Stimulated activated memory B cell treated with anti-CD40 and anti-IgM and Interleukin-4, amounts not matched to agents 10 μg/mL and 1 μg/mL and 100 μg/mL, for 72 hours (primary cell): ENCODE measurements at regions not wholly inside any gene's neighbourhood (a gene's known extent, or its start where the extent isn't known, plus 50 kb on each side); places are given as distances from the start of the nearest gene placed in this dataset.

Source experiments
- ATAC-seq: fragments of 150-1000 bp; cut with Tn5 transposase; 2 replicates; pipeline ENCODE4 v1.10.0; 2021
- H3K27ac Mint-ChIP-seq: one replicate; pipeline ENCODE4 v1.8.0; 2022; ENCODE audit warnings: mild to moderate bottlenecking, mixed read lengths
- H3K27me3 Mint-ChIP-seq: one replicate; pipeline ENCODE4 v1.8.0; 2022; ENCODE audit warnings: mixed read lengths
- H3K36me3 Mint-ChIP-seq: one replicate; pipeline ENCODE4 v1.8.0; 2022; ENCODE audit warnings: mixed read lengths
- H3K4me1 Mint-ChIP-seq: one replicate; pipeline ENCODE4 v1.8.0; 2022; ENCODE audit warnings: mixed read lengths
- H3K4me3 Mint-ChIP-seq: one replicate; pipeline ENCODE4 v1.8.0; 2022; ENCODE audit warnings: mild to moderate bottlenecking, moderate library complexity, mixed read lengths
- H3K9me3 Mint-ChIP-seq: one replicate; pipeline ENCODE4 v1.8.0; 2022; ENCODE audit warnings: mixed read lengths

GRCh38 chr5:67353500-67354450 is 157.2 kb upstream of the CD180 start:
- ATAC-seq: no peak
- Mint-ChIP-seq H3K27me3 (peaks cover 16% of the 10 kb centered on the region), H3K9me3 (no peaks in the 10 kb centered on the region), H3K27ac (no peak overlapping the region), H3K36me3 (no peaks in the 10 kb centered on the region), H3K4me3 (no peak overlapping the region), H3K4me1 (peaks cover 13% of the 10 kb centered on the region)

GRCh38 chr5:67350618-67351201 is 154.1 kb upstream of the CD180 start:
- Mint-ChIP-seq H3K27me3 (peaks cover 16% of the 10 kb centered on the region), H3K4me1 (peaks cover 13% of the 10 kb centered on the region), H3K9me3 (peaks cover 3% of the 10 kb centered on the region), H3K36me3 (no peaks in the 10 kb centered on the region), H3K27ac (no peak overlapping the region), H3K4me3 (no peak overlapping the region)
- ATAC-seq: no peak

GRCh38 chr5:67350185-67350584 is 153.6 kb upstream of the CD180 start:
- no peak overlapping the region for H3K27ac Mint-ChIP-seq
- H3K4me3 Mint-ChIP-seq: no peak overlapping the region
- peaks cover 20% of the 10 kb centered on the region for H3K27me3 Mint-ChIP-seq
- no peak for ATAC-seq
- peaks cover 13% of the 10 kb centered on the region for H3K4me1 Mint-ChIP-seq
- H3K9me3 Mint-ChIP-seq: peaks cover 3% of the 10 kb centered on the region
- H3K36me3 Mint-ChIP-seq: peaks cover under 1% of the 10 kb centered on the region

- Mint-ChIP-seq H3K9me3 (peaks cover 7% of the 10 kb centered on the region), H3K27me3 (peaks cover 38% of the 10 kb centered on the region), H3K4me1 (peaks cover 7% of the 10 kb centered on the region), H3K4me3 (no peak overlapping the region), H3K36me3 (peaks cover 10% of the 10 kb centered on the region), H3K27ac (no peak overlapping the region)
- ATAC-seq: no peak
Measured at GRCh38 chr5:67347821-67348220, 151.2 kb upstream of the CD180 start.

- H3K4me3 Mint-ChIP-seq: no peak overlapping the region
- no peak overlapping the region for H3K27ac Mint-ChIP-seq
- peaks cover 47% of the 10 kb centered on the region for H3K27me3 Mint-ChIP-seq
- ATAC-seq: no peak
- H3K4me1 Mint-ChIP-seq: peaks cover 7% of the 10 kb centered on the region
- peaks cover 10% of the 10 kb centered on the region for H3K36me3 Mint-ChIP-seq
- peaks cover 7% of the 10 kb centered on the region for H3K9me3 Mint-ChIP-seq
Measured at GRCh38 chr5:67346611-67347010, 150.0 kb upstream of the CD180 start.

GRCh38 chr5:67344870-67345269 is 148.3 kb upstream of the CD180 start:
- Mint-ChIP-seq H3K36me3 (peaks cover 10% of the 10 kb centered on the region), H3K27me3 (peaks cover 61% of the 10 kb centered on the region), H3K27ac (no peak overlapping the region), H3K9me3 (peaks cover 7% of the 10 kb centered on the region), H3K4me1 (no peaks in the 10 kb centered on the region), H3K4me3 (no peak overlapping the region)
- no peak for ATAC-seq

GRCh38 chr5:67343835-67344234 is 147.2 kb upstream of the CD180 start:
- no peak overlapping the region for H3K4me3 Mint-ChIP-seq
- no peak for ATAC-seq
- H3K4me1 Mint-ChIP-seq: no peaks in the 10 kb centered on the region
- H3K36me3 Mint-ChIP-seq: peaks cover 10% of the 10 kb centered on the region
- peaks cover 72% of the 10 kb centered on the region for H3K27me3 Mint-ChIP-seq
- H3K27ac Mint-ChIP-seq: no peak overlapping the region
- H3K9me3 Mint-ChIP-seq: peaks cover 7% of the 10 kb centered on the region

- H3K27me3 Mint-ChIP-seq: peaks cover 65% of the 10 kb centered on the region
- peaks cover 7% of the 10 kb centered on the region for H3K9me3 Mint-ChIP-seq
- no peak overlapping the region for H3K4me3 Mint-ChIP-seq
- H3K36me3 Mint-ChIP-seq: peaks cover 10% of the 10 kb centered on the region
- H3K4me1 Mint-ChIP-seq: no peaks in the 10 kb centered on the region
- H3K27ac Mint-ChIP-seq: no peak overlapping the region
- ATAC-seq: no peak
Measured at GRCh38 chr5:67341478-67341877, 144.9 kb upstream of the CD180 start.

- Mint-ChIP-seq H3K4me1 (no peaks in the 10 kb centered on the region), H3K36me3 (peaks cover under 1% of the 10 kb centered on the region), H3K4me3 (no peak overlapping the region)
Measured at GRCh38 chr5:67339219-67339767, 142.7 kb upstream of the CD180 start.

GRCh38 chr5:67338421-67338820 is 141.8 kb upstream of the CD180 start:
- Mint-ChIP-seq H3K27me3 (peaks cover 42% of the 10 kb centered on the region), H3K4me3 (no peak overlapping the region), H3K27ac (no peak overlapping the region), H3K4me1 (no peaks in the 10 kb centered on the region), H3K9me3 (no peaks in the 10 kb centered on the region), H3K36me3 (no peaks in the 10 kb centered on the region)
- ATAC-seq: no peak

More at GRCh38 chr5:67339219-67339767, 142.7 kb upstream of the CD180 start:
- H3K27me3 Mint-ChIP-seq: peaks cover 51% of the 10 kb centered on the region
- H3K9me3 Mint-ChIP-seq: no peaks in the 10 kb centered on the region
- no peak for ATAC-seq
- no peak overlapping the region for H3K27ac Mint-ChIP-seq

GRCh38 chr5:67337751-67338150 is 141.2 kb upstream of the CD180 start:
- Mint-ChIP-seq H3K4me1 (no peaks in the 10 kb centered on the region), H3K4me3 (no peak overlapping the region), H3K9me3 (no peaks in the 10 kb centered on the region), H3K36me3 (no peaks in the 10 kb centered on the region), H3K27ac (no peak overlapping the region), H3K27me3 (peaks cover 36% of the 10 kb centered on the region)
- no peak for ATAC-seq

GRCh38 chr5:67335426-67335825 is 138.8 kb upstream of the CD180 start:
- peaks cover 35% of the 10 kb centered on the region for H3K27me3 Mint-ChIP-seq
- ATAC-seq: no peak
- H3K4me1 Mint-ChIP-seq: no peaks in the 10 kb centered on the region
- no peak overlapping the region for H3K27ac Mint-ChIP-seq
- no peak overlapping the region for H3K4me3 Mint-ChIP-seq
- H3K9me3 Mint-ChIP-seq: peaks cover 10% of the 10 kb centered on the region
- no peaks in the 10 kb centered on the region for H3K36me3 Mint-ChIP-seq

- no peak for ATAC-seq
- H3K36me3 Mint-ChIP-seq: no peaks in the 10 kb centered on the region
- H3K4me1 Mint-ChIP-seq: no peaks in the 10 kb centered on the region
- H3K27me3 Mint-ChIP-seq: peaks cover 25% of the 10 kb centered on the region
- peaks cover 12% of the 10 kb centered on the region for H3K9me3 Mint-ChIP-seq
- no peak overlapping the region for H3K27ac Mint-ChIP-seq
- H3K4me3 Mint-ChIP-seq: no peak overlapping the region
Measured at GRCh38 chr5:67334373-67334772, 137.8 kb upstream of the CD180 start.

GRCh38 chr5:67333171-67333570 is 136.6 kb upstream of the CD180 start:
- H3K4me1 Mint-ChIP-seq: no peaks in the 10 kb centered on the region
- H3K4me3 Mint-ChIP-seq: no peak overlapping the region
- peaks cover 12% of the 10 kb centered on the region for H3K9me3 Mint-ChIP-seq
- H3K27ac Mint-ChIP-seq: no peak overlapping the region
- ATAC-seq: no peak
- H3K27me3 Mint-ChIP-seq: peaks cover 17% of the 10 kb centered on the region
- H3K36me3 Mint-ChIP-seq: no peaks in the 10 kb centered on the region

- Mint-ChIP-seq H3K4me3 (no peak overlapping the region), H3K4me1 (no peaks in the 10 kb centered on the region), H3K27ac (no peak overlapping the region), H3K9me3 (peaks cover 12% of the 10 kb centered on the region), H3K27me3 (peaks cover 17% of the 10 kb centered on the region), H3K36me3 (no peaks in the 10 kb centered on the region)
- ATAC-seq: no peak
Measured at GRCh38 chr5:67331296-67331925, 134.8 kb upstream of the CD180 start.
